ENCODE measurements at regions not wholly inside any gene's neighbourhood (a gene's known extent, or its start where the extent isn't known, plus 50 kb on each side); places are given as distances from the start of the nearest gene placed in this dataset.
"Not testable (repeated sequence)": the region's sequence is repeated elsewhere in the genome, so short reads cannot be mapped to it uniquely, and the experiment has no call there.

GRCh38 chr1:194062962-194063361, 876.5 kb upstream of the B3GALT2 start:
- TF ChIP-seq ZFX (IDR thresholded peaks at IDR 0.05; ENCODE audit: borderline replicate concordance): no peak
- TF ChIP-seq CTCF (IDR thresholded peaks at IDR 0.05): no peak
- no peak overlapping the region for H3K27ac ChIP-seq

- no peak overlapping the region for H3K27ac ChIP-seq
- no peak for TF ChIP-seq CTCF (IDR thresholded peaks at IDR 0.05)
- TF ChIP-seq ZFX (IDR thresholded peaks at IDR 0.05; ENCODE audit: borderline replicate concordance): no peak
Observed at GRCh38 chr1:194062526-194062925, 876.1 kb upstream of the B3GALT2 start.

GRCh38 chr1:194060481-194060880, 874.1 kb upstream of the B3GALT2 start:
- no peak for TF ChIP-seq CTCF (IDR thresholded peaks at IDR 0.05)
- no peak for TF ChIP-seq ZFX (IDR thresholded peaks at IDR 0.05; ENCODE audit: borderline replicate concordance)
- H3K27ac ChIP-seq: no peak overlapping the region

DNA sequence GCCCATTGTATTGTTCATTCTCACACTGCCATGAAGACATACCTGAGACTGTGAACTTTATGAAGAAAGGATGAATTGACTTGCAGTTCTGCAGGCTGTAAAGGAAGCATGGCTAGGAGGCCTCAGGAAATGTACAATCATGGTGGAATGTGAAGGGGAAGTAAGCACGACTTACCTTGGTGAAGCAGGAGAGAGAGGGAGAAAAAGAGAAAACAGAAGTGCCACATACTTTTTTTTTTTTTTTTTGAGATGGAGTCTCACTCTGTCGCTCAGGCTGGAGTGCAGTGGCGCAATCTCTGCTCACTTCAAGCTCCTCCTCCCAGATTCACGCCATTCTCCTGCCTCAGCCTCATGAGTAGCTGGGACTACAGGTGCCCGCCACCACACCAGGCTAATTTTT, 871.9 kb upstream of the B3GALT2 start:
- not testable (repeated sequence) for H3K27ac ChIP-seq

- TF ChIP-seq ZFX (IDR thresholded peaks at IDR 0.05; ENCODE audit: borderline replicate concordance): no peak
- TF ChIP-seq CTCF (IDR thresholded peaks at IDR 0.05): no peak
- no peak overlapping the region for H3K27ac ChIP-seq
Observed at GRCh38 chr1:194056169-194056568, 869.8 kb upstream of the B3GALT2 start.

DNA sequence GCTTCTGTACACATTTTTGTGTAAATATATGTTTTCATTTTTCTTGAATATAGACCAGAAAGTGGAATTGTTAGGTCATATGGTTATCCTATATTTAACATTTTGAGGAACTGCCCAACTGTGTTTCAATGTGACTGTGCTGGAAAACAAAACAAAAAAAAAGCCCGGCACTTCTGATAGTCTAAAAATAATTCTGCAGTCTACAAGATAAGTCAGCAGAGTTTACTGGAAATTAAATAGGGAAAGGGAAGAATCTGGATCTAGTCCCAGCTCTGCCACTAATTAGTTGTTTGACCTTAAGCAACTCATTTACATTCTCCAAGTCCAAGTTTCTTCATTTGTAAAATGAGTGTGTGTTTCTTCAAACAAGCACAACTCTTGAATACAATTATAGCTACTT, 869.1 kb upstream of the B3GALT2 start:
- no peak overlapping the region for H3K27ac ChIP-seq
- no peak for TF ChIP-seq CTCF (IDR thresholded peaks at IDR 0.05)
- no peak for TF ChIP-seq ZFX (IDR thresholded peaks at IDR 0.05; ENCODE audit: borderline replicate concordance)

DNA sequence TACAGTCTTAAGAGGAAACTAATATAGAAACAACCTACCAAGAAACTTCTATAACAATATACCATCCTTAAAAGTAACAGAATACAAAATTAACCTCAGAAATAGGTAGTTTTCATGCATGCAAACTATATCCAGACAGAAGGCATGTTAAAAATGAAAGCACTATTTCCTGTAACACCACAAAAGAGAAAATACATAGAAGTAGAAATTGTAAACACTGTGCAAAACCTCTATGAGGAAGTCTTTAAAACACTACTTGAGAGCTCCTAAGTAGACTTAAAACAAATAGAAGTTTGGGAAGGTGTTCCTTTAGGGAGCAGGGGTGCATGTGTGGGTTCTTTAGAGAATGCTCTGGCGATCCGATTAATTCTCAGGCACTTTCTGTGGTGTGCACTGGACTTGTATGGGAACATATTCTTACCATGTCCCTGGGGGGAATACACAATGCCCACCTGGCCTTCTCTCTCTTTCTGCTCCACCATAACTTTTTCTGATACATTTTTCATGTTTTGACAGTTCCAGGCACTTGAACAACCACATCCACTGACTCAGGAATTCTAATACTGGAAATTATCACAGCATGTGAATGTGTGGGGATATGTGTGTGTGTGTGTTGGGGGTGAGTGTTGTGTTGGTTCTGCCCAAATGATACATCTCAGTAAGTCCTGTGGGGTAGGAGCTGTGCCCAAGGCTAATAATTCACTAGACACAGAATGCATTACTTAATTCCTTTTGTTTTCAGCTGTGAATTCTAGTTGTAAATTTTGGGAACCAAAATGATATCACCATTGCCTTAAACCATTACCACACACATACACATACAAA, 866.3 kb upstream of the B3GALT2 start:
- no peak overlapping the region for H3K27ac ChIP-seq
- no peak for TF ChIP-seq CTCF (IDR thresholded peaks at IDR 0.05)
- TF ChIP-seq ZFX (IDR thresholded peaks at IDR 0.05; ENCODE audit: borderline replicate concordance): no peak

GRCh38 chr1:194047921-194048320, 861.5 kb upstream of the B3GALT2 start:
- TF ChIP-seq CTCF (IDR thresholded peaks at IDR 0.05) (no peak), ZFX (IDR thresholded peaks at IDR 0.05; ENCODE audit: borderline replicate concordance) (no peak)
- no peak overlapping the region for H3K27ac ChIP-seq

All from 22Rv1 (cell line).